ENCODE measurements at regions not wholly inside any gene's neighbourhood (a gene's known extent, or its start where the extent isn't known, plus 50 kb on each side); places are given as distances from the start of the nearest gene placed in this dataset.

GRCh38 chr2:136347981-136348380, 230.0 kb upstream of the CXCR4 start:
- no peak for TF ChIP-seq CTCF (IDR thresholded peaks at IDR 0.05; ENCODE audit: borderline replicate concordance, extremely low read depth, low read length, poor library complexity, severe bottlenecking)
- no peak for TF ChIP-seq EZH2 (IDR thresholded peaks at IDR 0.05; ENCODE audit: borderline replicate concordance, low read depth, low read length, severe bottlenecking)

Measured in DND-41 (cell line).